Activated T-cell treated with anti-CD3 and anti-CD28 coated beads for 24 hours (primary cell): ENCODE measurements at regions not wholly inside any gene's neighbourhood (a gene's known extent, or its start where the extent isn't known, plus 50 kb on each side); places are given as distances from the start of the nearest gene placed in this dataset.

Experiments used
- DNase-seq: peaks from one replicate; pipeline ENCODE4 v3.0.0-alpha.2; 2020; ENCODE audit warnings: low read depth

DNA sequence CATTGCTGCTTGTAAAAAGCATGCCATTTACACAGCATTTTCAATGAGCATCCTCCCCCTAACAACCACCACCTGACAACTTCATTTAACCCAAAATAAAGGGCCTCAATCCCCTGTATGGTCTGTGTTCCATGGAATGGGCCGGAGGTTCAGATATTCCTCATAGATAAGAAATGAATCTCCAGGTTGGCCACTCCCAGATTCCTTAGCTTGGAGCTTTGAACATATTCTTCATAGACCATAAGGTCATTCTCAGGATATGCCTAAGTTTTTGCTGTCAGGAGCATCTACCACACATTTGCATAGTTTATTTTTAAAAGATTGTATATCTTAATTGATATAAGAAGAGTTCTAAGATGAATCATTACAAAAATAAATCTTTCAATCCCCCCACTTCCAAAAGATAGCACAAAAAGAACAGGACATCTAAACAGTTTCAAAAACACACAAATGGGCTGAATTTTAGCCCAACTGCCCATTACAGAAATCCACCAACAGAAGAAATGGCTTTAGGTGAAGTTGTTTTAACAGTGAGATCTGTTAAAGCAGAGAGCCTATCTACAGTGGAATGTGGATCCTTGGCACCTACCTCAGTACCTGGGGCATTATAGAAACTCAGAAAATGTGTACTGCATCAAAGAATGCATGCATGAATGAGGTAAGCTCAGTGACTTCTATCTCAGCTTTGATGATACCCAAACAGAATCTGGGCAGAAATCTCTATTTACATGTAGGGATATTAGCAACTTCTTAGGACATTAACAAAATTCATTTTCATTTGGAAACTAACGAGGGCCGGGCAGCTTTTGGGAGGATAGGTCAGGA lies 179.8 kb downstream of the SEC61B start:
- DNase-seq: no peak

DNA sequence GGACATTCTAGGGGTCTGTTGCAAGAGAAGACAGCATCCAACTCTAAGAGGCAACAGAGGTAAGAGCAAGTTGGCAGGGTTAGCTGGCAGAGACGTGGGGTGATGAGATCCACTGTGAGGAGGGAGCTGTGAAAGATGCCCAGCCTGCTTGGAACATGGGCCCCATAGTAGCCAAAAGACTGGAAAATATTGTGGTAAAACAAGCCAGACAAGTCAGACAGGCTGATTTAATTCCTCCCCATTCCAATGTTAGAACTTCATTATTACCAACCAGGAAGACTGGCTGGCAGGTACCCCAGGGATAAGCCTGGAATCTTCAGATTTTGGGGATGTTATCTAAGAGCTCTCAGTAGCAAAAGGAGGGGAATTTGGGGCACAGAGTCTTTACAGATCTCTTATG lies 181.3 kb downstream of the SEC61B start:
- DNase-seq: no peak

DNA sequence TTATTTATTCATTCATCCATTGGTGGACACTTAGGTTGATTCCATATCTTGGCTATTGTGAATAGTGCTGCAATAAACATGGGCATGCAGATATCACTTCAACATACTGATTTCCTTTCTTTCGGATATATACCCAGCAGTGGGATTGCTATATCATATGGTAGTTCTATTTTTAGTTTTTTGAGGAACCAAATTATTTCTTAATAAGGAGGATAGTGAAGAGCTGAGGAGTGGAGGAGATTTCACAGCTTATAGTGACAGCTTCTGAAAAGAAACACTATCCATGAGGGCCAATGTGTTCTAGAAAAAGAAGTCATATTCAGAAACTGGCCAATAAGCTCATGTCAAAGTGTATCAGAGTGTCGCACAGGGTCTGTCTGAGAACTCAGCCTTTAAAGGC lies 183.3 kb downstream of the SEC61B start:
- no peak for DNase-seq

DNA sequence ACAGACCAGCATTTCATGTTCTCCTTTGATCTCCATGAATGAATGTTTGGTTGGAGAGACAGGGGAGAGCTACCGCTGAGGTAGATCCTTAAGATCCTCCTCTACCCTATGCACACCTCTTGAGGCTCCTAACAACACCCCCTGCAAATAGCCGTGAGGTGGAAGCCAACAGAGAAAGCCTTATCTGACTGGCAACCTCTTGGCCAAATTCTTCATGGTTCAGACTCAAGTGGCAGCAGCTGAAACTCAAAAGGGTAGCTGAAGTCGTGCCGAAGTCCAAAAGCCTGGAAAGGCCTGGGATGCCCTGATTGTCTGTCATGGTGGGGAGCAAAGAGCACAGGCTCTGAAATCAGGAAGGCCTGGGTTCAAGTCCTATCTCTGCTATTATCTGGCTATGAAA lies 184.9 kb downstream of the SEC61B start:
- DNase-seq: no peak

DNA sequence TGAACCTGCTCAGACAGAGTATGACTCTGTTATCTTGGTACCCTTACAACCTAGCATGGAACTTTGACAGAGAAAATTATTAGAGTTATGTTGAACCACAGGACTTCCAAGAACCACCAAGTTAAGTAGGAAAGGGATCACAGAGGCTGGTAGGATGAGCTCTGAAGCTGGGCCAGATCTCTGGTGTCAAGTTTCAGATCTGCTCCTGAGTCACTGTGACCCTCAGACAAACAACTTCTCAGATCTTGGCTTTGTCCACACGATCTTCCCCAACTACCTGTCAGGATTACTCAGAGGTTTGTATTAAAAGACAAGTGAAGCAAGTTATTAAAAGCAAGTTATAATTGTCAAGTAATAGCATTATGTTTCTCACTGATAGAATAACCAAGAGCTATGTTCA lies 189.0 kb downstream of the SEC61B start:
- DNase-seq: no peak

DNA sequence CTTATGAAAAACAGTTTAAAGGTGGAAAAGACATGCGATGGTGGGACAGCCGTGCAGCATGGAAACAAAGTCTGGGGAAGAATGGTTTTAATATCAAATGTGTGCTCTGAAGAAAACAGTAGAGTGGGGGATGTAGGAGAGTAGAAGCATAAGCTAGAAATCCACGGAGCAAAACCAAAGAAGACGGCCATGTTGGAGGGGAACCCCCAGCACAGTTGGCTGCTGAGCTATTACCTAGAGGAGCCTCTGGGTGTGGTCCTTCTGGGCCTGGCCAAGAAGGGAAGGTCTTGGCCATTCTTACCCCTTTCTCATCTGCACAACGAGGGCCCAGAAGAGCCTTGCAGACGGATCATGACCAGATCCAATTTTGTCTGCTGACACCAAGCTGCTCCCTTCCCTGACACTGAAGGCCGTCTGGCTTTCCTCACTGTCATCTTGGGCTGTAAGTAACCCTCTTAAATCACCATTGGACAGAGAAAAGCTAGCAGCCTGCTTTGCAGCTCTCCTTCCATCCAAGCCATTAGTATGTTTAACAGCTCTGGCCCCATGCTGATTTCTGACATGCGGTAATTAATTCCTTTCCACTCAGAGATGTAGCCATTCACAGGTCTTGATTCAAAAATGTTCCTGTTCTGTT lies 189.5 kb downstream of the SEC61B start:
- no peak for DNase-seq

DNA sequence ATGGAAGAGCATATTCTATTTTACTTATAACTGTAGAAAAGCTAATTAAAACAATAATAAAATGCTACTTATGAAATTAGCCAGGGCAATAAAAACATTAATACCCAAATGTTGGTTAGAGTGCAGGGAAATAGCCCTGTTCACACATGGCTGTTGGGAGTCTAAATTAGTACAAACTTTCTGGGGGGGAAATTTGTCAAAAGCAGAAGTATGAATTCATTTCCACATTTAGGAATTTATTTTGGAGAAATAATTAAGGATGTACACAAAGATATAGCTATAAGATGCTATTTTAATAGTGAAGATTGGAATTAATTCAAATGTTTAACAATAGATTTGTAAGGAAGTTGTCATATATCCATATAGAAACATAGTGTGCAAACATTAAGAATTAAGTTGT lies 190.5 kb downstream of the SEC61B start:
- no peak for DNase-seq

DNA sequence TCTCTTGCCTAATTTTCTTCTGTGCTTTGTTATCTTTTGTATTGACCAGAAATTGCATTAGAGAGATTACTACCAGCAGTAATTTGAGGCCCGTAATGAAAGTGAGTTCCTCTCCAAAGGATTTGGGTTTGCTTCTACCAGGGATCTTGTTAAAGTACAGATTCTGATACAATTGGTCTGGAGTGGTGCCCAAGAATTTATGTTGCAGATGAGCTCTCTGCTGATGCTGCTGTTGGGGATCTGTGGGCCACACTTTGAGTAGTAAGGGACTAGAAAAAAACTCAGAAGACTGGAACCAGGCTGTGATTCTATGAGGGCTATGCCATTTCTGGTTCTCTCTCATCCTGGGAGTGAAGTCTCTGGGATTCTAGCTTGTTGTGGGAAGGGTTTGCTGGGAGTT lies 192.2 kb downstream of the SEC61B start:
- no peak for DNase-seq

DNA sequence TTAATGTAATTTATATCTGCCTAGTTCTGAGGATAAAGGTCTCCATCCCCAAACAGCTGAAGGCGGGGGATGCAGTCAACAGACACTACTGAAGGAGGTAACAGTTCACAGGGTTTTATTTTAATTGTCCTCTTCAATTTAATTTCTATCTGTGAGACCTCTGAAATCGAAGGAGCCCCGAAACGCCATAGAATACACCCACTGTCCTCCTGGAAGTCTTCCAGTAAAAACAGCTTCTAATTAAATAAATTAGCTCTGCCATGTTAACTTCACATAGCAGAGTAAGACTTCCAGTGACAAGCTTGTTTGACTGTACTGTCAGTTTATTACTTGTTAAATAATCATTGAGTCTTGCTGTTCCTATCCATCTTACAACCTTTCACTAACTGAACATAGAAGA lies 193.5 kb downstream of the SEC61B start:
- DNase-seq: no peak

DNA sequence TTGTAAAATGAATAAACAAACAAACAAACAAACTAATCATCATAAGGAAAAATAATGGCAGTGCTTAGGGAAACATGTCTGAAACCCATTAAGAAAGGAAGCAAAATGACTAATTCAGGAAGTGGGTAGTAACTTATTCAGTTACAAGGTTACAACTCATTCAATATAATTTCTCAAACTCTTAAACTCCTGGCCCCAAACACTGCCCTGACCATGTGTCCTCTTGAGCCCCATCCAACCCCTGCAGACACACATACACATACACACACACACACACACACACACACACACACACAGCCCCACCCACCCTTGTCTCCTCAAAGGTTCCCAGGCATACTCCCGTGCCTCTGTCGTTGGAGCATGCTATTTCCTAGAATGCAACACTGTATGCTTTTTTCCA lies 193.9 kb downstream of the SEC61B start:
- DNase-seq: no peak

DNA sequence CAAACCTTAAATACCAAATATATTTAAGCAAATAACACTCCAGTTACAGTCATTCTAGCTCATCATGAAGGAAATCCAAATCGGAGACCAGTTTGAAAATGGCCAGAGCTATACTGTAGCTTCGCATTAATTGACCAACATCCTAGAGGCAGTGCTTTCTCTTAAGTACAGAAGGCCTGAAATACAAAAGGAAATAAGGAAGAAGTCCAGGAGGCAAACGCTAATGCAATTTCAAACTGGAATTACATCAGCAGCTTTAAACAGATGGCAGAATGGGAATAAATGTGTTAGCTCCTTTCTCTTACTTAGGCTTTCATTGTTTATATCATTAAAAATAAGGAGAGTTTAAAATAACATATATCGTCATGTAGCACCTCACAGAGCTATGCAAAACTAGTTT lies 197.0 kb downstream of the SEC61B start:
- DNase-seq: no peak

DNA sequence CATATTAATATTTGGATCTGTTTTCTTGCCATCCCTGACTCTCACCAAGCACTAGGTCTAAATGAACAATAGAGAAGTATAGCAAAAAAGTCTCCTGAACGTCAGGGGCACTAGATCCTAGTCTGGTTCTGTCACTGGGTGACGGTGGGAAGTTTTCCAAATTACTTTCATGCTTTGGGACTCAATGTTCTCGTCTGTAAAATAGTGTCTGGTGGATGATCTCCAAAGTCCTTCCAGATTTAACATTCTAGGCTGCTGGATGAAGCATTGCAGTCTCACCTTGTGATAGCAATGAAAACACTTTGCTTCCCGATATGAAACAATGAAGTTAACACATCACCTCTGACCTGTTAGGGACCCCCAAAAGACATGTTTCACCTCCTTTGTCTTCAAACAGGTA lies 199.3 kb downstream of the SEC61B start:
- no peak for DNase-seq

DNA sequence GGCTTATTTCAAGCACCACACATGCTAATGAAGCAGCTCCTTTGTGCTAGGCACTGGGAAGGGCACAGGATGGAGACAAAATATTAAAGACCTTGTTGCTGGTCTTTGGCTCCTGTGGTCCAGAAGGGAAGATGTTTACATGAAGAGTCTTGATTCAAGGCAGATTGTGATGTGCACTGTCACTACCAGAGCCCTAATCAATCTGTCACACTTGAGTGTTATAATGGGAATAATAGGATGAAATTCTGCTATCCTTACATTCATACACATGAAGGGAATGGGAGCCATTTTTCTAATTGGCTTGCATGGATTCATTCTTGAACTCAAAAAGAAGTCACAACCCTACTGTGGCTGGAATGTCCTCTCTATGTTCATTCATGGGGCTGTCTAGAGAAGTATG lies 203.0 kb downstream of the SEC61B start:
- DNase-seq: no peak

DNA sequence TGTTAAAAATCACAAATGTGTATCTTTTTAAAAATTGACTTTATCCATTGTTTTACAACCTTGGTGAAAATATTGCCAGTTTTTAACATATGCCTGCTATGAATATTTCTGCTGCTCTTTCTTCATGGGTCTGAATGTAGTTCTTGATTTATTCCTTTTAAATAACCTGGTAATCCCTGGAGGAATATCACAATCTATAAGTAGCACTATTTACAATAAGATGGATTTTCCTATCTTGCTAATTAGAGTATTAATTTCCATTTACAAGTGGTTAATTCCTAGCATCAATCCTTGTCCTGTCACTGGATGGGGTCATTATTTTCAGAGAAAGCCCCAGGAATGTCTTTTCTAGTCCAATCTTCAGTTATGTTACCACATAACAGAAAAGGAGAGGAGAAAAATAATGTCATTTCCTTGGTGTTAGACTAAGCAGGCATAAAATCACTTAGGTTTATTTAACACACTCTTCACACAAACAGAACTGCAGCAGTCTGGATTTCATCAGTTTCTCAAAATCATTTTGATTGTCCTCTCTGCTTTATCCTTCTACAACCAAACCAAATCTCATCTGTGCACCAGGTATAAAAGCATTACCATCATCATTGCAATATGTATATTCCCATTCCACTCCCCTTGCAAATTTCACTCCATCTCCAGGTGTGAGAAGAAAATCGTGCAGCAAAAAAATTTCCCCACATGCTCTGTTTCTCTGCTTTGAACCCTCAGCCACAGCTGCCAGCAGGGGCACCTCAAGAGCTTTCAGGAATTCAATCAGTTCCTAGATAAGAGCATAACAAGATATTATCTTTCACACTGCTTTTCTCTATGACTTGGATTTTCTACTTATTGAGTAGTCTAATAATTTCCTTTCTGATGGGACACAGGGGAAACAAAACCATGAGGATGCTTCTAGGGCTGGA lies 204.1 kb downstream of the SEC61B start:
- DNase-seq: no peak

DNA sequence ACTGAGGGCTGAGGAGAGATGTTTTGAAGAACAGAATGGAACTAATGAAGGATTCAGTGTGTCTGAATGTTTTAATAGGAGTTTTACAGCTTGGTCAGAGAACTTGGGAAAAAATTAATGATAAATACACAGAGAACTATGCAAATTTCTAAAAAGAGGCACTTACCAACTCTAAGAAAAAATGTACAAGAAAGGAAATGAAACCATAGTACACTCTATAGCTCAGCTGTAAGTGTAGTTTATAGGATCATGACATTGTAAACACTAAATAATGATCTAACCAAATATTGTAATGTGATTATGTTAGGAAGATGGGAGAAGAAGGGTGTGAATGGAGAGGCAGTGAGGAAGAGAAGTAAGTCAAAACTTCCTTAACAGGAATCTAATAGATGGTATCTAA lies 205.2 kb downstream of the SEC61B start:
- DNase-seq: no peak

DNA sequence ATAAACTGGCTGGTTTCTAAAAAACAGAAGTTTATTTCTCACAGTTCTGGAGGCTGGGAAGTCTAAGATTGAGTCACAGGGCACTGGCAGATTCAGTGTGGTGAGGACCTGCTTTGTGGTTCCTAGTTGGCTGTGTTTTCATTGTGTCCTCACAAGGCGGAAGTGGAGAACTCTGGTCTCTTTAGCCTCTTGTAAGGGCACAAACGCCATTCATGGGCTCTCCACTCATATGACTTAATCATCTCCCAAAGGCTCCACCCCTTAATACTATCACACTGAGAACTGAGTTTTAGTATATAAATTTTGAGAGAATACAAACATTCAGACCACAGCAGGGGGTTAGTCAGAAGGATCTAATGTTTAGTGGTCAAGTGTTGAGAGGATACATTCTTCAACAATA lies 208.2 kb downstream of the SEC61B start:
- DNase-seq: no peak

DNA sequence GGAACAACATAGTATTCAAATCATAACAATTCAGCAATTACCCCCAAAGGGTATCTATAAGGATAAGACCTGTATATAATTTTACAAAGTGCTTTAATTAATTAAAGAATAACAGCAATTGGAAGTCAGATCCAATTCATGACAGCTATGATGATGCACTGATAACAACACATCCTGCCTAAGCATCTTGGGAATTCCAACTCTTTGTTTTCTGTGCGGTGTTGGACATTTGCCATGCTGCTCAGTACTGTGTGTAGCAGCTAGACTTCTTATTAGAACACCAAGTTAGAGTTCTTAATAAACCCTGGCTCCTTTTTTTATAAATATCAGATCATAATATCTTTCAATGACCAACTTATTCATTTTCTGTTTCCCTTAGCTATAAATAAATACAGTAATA lies 209.0 kb downstream of the SEC61B start:
- no peak for DNase-seq

DNA sequence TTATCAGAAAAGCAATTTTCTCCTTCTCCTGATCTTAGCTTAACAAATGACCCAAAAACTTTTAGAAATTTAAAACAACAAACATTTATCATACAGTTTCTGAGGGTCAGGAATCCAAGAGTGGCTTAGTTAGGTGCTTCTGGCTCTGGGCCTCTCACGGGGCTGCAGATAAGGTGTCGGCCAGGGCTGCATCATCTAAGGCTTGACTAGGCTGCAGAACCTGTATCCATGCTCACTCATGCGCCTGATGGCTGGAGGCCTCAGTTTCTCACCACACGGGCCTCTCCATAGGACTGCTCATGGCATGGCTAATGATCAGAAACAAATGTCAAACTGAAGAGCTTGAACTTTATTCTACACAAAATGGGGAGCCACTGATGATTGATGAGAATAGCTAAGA lies 210.0 kb downstream of the SEC61B start:
- no peak for DNase-seq

DNA sequence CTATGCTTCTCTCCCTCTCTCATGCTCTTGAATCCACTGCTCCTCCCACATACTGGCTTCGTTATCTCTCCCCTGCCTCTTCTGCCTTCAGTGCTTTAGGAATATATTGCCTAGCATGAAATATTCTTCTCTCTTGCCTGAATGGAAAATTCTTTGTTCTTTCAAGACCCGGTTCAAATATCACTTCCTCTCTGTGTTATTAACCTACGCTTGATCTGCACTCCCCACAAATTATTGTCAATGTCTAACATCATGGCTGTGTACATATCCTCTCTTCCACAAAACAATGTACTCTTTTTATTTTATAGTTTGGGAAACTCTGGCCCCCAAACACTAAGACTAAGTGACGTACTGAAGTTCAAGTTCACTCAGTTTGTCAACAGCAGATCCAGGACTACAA lies 211.0 kb downstream of the SEC61B start:
- no peak for DNase-seq

DNA sequence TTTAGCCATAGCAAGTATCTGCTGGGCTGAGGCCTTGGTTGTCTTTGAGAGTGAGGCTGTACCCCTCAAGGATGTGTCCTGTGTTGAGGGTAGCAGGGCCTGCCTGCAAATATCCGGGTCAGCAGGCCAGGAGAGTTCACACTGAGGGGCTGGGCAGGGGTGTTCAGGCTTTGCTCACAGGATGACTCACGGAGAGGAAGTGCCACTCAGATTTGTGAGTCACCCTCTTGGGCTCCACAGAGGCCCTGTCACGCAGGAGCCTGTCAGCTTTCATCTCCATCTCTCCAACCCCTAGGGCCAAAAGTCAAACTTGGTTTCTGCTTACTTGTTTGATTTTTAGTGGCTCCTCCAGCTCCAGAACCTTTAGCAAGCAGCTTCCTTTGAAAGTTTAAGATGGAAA lies 211.5 kb downstream of the SEC61B start:
- peak; percentile 39 for DNase-seq

DNA sequence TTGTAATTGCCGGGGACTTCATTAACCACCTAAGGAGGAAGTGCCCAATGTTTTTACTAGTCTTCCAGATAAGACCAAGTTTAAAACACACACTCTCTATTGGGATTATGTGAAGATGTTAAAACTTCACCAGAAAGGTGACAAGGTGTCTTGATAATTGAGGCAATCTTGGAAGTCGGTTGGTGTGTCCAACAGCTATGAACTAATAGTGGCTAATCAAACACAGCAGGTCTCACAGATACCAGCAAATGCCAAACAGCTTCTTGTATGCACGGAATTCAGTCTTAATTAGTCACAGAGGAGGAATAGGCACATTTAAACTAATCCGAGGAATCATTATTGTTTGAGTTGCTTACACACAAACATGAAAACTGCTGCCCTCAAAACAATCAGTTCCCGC lies 214.5 kb downstream of the SEC61B start:
- no peak for DNase-seq

DNA sequence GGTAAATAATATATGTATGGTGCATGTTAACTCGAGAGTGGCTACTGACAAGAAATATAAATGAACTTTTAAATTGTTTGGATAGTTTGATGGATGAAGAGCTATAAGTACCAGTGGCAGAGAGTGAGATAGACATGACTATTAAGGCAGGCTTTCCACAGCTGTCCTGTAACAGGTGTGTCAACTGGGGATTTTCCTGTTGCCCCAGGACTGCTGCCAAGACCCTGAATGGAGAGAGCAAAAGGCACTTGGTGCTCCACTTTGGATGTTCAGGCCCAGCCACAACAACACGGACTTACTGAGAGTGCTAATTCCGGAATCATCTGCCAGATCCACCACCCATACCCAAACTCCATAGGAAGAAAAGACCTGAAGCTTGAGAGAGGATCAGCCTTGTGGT lies 215.1 kb downstream of the SEC61B start:
- no peak for DNase-seq

DNA sequence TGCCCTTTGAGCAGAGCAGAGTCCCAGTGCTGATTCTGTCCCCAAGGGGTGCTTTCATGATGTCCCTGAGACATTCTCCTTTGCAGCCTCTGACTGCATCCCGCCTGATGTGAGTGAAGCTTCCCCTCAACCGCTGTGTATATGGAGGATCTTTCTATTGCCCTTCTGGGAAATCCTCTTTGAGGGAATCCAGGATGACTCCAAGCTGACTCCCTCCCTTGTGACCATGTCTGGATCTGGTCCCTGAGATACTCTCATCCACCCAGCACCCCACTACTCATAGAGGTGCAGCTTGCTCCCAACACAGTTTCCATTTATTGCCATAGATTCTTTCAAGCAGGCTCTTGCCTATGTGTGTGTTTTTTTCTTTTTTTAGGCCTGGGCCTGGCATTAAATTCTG lies 216.5 kb downstream of the SEC61B start:
- DNase-seq: no peak
